Amygdala (tissue), 56 donors: ENCODE measurements at regions not wholly inside any gene's neighbourhood (a gene's known extent, or its start where the extent isn't known, plus 50 kb on each side); places are given as distances from the start of the nearest gene placed in this dataset.

Experiments
- DNase-seq, 56 donors: peaks; one replicate each; lab custom pipeline; 2025; lab: John Stamatoyannopoulos, UW

DNA sequence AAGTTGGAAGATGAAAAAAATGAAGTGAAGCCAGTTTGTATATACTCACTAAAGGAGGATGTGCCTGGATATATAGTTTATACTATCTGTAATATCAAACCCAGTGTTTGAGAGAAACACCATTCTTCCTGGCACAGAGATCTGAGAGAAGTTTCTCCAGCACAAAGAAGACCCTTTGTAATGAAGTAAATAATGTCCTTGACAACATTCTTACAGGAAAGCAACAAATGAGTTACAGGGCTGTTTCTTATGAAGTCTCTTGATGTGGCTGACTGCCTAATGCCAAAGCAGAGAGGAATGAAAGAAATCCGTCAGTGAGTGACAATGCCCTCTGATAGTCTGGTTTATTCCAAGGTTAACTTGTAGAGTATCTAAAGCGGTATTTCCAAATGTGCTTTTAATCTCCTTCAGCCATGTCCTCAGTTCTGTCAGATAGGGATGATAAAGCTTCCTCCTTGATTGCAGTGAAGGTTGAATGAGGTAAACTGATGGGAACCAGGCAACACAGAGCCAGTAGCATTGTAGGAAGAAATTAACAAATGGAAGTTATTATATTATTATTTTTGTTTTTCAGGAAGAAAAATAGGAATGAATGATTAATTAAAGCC lies 123.1 kb upstream of the ZNF608 start:
- DNase-seq = no peak

- DNase-seq = no peak
Observed at GRCh38 chr5:124870070-124870469, 123.6 kb upstream of the ZNF608 start.

GRCh38 chr5:124871303-124871702 lies 124.9 kb upstream of the ZNF608 start:
- DNase-seq = peak in 14 of 56 donors; percentile 5 to 56 (median 28)

- no peak for DNase-seq
Observed at GRCh38 chr5:124872086-124872485, 125.6 kb upstream of the ZNF608 start.

- DNase-seq = no peak
Observed at GRCh38 chr5:124872615-124873014, 126.2 kb upstream of the ZNF608 start.

DNA sequence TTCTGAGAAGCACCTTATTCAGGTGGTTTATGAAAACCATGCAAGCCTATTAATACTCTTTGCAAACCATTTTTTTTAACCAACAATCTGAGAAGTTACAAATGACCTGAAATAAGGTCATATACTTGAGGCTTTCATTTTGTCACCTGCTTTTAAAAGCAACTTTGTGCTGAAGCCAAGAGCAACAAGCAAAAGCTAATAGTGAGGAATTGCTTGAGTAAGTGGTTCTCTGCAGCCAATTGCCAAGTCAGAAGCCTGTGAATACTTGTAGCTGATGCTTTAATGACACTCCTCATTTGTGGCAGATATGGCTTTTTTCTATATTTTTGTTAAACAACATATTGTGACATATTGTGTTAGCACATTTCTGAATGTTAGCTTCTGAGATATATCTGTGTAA lies 126.7 kb upstream of the ZNF608 start:
- DNase-seq = no peak

- DNase-seq = no peak
Observed at GRCh38 chr5:124873713-124874112, 127.3 kb upstream of the ZNF608 start.

DNA sequence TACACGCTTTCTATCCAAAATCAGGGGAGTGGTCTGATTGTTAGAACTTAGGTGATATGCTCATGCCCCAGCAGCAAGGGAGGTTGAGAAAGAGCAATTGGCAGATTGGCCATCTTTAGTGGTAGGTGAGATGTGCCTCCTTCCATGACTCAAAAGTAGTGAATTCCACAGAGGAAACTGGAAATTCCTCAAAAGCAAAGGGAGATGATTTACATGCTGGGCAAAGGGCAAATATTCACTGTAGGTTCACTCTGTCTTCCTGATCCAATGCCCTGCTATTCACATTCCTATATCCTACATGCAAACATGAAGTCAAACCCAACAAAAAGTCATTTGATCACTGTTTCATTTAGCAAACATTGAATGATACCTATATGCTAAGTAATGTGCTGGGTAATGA lies 130.1 kb upstream of the ZNF608 start:
- DNase-seq = no peak

- DNase-seq = no peak
Observed at GRCh38 chr5:124876983-124877382, 130.5 kb upstream of the ZNF608 start.

GRCh38 chr5:124877501-124878146 lies 131.2 kb upstream of the ZNF608 start:
- no peak for DNase-seq

GRCh38 chr5:124878583-124879342 lies 132.3 kb upstream of the ZNF608 start:
- DNase-seq = no peak

DNA sequence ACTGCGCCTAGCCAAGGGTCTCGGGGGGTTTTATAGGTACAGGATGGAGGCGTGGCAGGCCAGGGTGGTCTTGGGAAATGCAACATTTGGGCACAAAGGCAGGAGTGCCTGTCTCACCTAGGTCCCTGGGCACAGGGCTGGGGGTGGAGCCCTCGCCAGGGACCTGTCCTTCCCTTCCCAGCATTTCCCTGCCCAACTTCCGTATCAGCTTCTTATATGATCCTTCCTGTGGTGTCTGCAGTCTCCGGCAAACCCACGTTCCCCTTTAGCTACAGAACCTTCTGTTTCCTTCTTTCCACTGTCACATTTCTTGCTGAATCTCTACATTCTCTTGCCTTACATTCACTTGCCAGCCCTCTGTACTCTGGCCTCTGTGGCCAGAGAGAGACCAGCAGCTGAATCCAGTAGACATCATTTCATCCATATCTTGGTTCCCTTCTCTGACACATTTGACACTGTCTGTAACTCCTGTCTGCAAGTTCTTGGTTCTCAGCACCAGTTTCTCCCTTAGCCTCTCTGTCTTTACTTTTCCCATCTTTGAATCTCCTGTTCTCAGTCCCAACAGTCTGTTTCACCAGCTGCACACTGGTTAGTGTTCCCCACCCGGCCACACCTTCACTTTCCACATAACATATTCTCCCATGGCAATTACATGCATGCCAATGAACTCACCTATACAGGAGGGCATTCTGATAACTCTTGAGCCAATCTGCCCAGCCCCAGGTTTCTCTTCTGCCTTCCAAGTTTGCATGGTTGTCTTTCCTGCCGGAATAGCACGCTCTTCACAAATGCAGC lies 134.7 kb upstream of the ZNF608 start:
- peak in 5 of 56 donors; percentile 10 to 57 (median 24) for DNase-seq

DNA sequence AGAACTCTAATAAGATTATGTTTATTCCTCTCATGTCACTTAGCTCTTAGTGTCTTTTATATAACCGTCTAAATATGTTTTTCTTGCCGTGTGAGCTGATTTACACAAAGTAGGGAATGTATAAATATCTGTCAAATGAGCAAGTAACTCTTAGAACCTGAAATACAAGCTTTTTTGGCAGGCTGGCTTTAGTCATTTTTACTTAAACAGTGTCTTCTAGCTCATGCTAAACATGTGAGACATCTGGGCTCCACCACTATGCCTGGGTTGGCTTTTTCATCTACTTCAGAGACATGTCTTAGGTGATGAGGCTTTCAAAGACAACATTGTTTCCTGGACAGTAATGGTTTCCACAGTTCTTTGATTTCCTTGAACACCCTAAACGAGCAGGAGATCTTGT lies 137.2 kb upstream of the ZNF608 start:
- DNase-seq = no peak

- no peak for DNase-seq
Observed at GRCh38 chr5:124884114-124884513, 137.7 kb upstream of the ZNF608 start.

DNA sequence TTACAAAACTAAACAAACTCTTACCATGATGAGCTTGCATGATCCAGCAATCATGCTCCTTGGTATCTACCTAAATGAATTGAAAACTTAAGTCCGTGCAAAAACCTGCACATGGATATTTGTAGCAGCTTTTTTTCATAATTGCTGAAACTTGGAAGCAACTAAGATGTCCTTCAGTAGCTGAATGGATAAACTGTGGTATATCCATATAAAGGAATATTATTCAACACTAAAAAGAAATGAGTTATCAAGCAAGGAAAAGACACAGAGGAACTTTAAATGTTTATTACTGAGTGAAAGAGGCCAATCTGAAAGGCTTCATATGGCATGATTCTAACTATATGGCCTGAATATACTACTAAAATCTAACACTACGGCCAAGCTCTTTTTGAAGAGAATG lies 139.1 kb upstream of the ZNF608 start:
- DNase-seq = no peak

- DNase-seq = peak in 11 of 56 donors; percentile 4 to 71 (median 33)
Observed at GRCh38 chr5:124887223-124887622, 140.8 kb upstream of the ZNF608 start.

DNA sequence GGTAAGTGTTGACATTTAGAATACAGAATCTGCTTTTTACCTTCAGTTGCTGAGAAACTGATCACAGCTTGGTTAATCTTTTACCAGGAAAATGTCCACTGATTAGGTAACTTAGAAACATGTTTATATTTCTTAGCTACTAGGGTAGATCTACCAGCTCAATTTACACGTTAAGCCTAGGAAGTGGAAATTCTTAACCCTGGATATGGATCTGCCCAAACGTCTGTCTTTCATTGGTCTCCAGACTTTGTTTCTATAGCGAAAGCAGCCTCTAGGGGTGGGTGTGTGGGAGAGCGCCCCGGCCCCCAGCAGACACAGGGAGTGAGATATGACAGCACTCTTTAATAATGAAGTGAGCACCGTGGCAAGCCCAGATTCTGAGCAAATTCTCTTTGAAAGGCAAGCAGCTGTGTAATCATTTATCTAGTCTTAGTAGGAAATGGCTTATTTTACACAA lies 141.6 kb upstream of the ZNF608 start:
- DNase-seq = peak in 12 of 56 donors; percentile 7 to 41 (median 17)

- DNase-seq = peak in 2 of 56 donors; percentile 10 to 17
Observed at GRCh38 chr5:124888622-124889485, 142.4 kb upstream of the ZNF608 start.

- DNase-seq = no peak
Observed at GRCh38 chr5:124889486-124889825, 143.0 kb upstream of the ZNF608 start.

DNA sequence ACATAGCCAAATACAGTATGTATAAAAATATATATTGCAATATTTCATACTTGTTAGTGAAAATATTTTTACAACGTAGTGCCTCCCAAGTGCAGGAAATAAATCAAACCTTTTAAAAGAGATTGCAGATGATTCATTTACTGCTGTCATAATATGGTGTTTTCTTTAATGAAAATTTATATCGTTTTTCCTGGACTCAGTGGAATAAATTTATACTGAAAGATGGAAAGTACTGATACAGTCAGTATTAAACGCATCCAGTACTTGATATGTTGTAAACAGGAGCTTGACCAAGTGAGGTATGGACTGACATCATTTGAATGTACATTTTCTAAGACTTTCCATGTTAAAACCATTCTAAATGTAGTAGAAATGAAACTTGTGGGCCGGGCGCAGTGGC lies 143.4 kb upstream of the ZNF608 start:
- no peak for DNase-seq
